Activated CD4-positive, CD25-positive, alpha-beta regulatory T cell treated with anti-CD3 and anti-CD28 coated beads, Interleukin-2, amount 50 U/mL, for 72 hours (primary cell): ENCODE measurements at regions not wholly inside any gene's neighbourhood (a gene's known extent, or its start where the extent isn't known, plus 50 kb on each side); places are given as distances from the start of the nearest gene placed in this dataset.

Source experiments
- DNase-seq: peaks from one replicate; pipeline ENCODE4 v3.0.0; 2021

GRCh38 chr18:2281523-2282199 is 289.6 kb downstream of the METTL4 start:
- DNase-seq: no peak

GRCh38 chr18:2293109-2293839 is 278.0 kb downstream of the METTL4 start:
- no peak for DNase-seq

GRCh38 chr18:2301316-2301715 is 270.0 kb downstream of the METTL4 start:
- DNase-seq: no peak

- DNase-seq: no peak
Measured at GRCh38 chr18:2302012-2302411, 269.3 kb downstream of the METTL4 start.

- DNase-seq: no peak
Measured at GRCh38 chr18:2302628-2303516, 268.4 kb downstream of the METTL4 start.

GRCh38 chr18:2303517-2304238 is 267.6 kb downstream of the METTL4 start:
- no peak for DNase-seq

GRCh38 chr18:2304378-2305175 is 266.7 kb downstream of the METTL4 start:
- DNase-seq: no peak

GRCh38 chr18:2306606-2307005 is 264.7 kb downstream of the METTL4 start:
- no peak for DNase-seq

GRCh38 chr18:2310886-2311285 is 260.4 kb downstream of the METTL4 start:
- no peak for DNase-seq

GRCh38 chr18:2312440-2312839 is 258.9 kb downstream of the METTL4 start:
- DNase-seq: no peak

GRCh38 chr18:2313332-2313731 is 258.0 kb downstream of the METTL4 start:
- no peak for DNase-seq

- no peak for DNase-seq
Measured at GRCh38 chr18:2316082-2316750, 255.1 kb downstream of the METTL4 start.

- DNase-seq: no peak
Measured at GRCh38 chr18:2316751-2317696, 254.3 kb downstream of the METTL4 start.

GRCh38 chr18:2324459-2324858 is 246.8 kb downstream of the METTL4 start:
- DNase-seq: no peak

GRCh38 chr18:2325308-2325849 is 245.9 kb downstream of the METTL4 start:
- no peak for DNase-seq

- DNase-seq: no peak
Measured at GRCh38 chr18:2325933-2326332, 245.4 kb downstream of the METTL4 start.

- DNase-seq: no peak
Measured at GRCh38 chr18:2326999-2327398, 244.3 kb downstream of the METTL4 start.

- DNase-seq: no peak
Measured at GRCh38 chr18:2330764-2331163, 240.5 kb downstream of the METTL4 start.

GRCh38 chr18:2331491-2331890 is 239.8 kb downstream of the METTL4 start:
- no peak for DNase-seq
